ENCODE measurements at regions not wholly inside any gene's neighbourhood (a gene's known extent, or its start where the extent isn't known, plus 50 kb on each side); places are given as distances from the start of the nearest gene placed in this dataset.
"Not testable (repeated sequence)": the region's sequence is repeated elsewhere in the genome, so short reads cannot be mapped to it uniquely, and the experiment has no call there.

DNA sequence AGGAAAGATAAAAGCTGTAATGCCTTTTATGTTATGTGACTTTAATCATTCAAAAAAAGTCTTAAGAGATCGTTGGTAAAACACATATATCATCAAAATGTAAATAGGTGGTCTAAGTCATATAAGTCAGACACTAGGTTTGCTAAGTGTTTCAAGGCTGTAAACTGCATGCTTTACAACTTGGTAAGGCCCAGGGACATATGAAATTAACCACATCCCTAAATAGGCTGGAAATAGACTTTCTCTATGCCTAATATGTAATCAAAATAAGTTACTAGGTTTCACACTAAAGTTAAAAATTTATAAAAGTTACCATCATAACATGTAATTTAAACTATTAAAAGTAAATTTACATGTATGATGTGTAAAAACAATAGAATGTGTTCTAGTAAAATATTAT lies 946.3 kb upstream of the LRATD1 start:
- TF ChIP-seq, protein P1, sequence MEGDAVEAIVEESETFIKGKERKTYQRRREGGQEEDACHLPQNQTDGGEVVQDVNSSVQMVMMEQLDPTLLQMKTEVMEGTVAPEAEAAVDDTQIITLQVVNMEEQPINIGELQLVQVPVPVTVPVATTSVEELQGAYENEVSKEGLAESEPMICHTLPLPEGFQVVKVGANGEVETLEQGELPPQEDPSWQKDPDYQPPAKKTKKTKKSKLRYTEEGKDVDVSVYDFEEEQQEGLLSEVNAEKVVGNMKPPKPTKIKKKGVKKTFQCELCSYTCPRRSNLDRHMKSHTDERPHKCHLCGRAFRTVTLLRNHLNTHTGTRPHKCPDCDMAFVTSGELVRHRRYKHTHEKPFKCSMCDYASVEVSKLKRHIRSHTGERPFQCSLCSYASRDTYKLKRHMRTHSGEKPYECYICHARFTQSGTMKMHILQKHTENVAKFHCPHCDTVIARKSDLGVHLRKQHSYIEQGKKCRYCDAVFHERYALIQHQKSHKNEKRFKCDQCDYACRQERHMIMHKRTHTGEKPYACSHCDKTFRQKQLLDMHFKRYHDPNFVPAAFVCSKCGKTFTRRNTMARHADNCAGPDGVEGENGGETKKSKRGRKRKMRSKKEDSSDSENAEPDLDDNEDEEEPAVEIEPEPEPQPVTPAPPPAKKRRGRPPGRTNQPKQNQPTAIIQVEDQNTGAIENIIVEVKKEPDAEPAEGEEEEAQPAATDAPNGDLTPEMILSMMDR (IDR thresholded peaks at IDR 0.05; ENCODE audit: low read depth, low read length): no peak
- H3K36me3 ChIP-seq: no peaks in the 10 kb centered on the region
- H3K27ac ChIP-seq: no peak overlapping the region
- DNase-seq (ENCODE audit: low read depth in 1 of 2, low spot score in 1 of 2): no peak
- no peaks in the 10 kb centered on the region for H3K27me3 ChIP-seq
- no peaks in the 10 kb centered on the region for H3K4me1 ChIP-seq (ENCODE audit: low read depth)
- H3K4me3 ChIP-seq: no peak overlapping the region
- H3K9me3 ChIP-seq (ENCODE audit: low read depth): no peaks in the 10 kb centered on the region

DNA sequence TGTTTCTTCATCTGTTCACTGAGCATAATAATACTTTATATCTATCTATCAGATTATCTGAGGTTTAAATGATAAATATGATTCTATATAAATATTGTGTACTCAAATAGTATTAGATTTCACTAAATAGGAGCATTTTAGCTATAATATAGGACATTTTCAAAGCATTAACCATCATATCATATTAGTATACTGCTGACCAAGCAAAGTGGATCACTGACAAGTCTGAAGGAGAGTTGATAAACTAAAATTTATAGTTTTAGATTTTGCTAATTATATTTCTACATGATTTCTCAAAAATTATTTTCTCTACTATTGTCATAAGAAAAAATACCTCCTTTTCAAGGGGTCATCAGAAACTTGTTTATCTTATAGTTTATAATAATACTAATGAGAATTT lies 937.8 kb upstream of the LRATD1 start:
- no peak overlapping the region for H3K27ac ChIP-seq
- H3K9me3 ChIP-seq (ENCODE audit: low read depth): no peaks in the 10 kb centered on the region
- H3K36me3 ChIP-seq: no peaks in the 10 kb centered on the region
- TF ChIP-seq, protein P1 (IDR thresholded peaks at IDR 0.05; ENCODE audit: low read depth, low read length): no peak
- H3K4me3 ChIP-seq: no peak overlapping the region
- H3K27me3 ChIP-seq: no peaks in the 10 kb centered on the region
- no peak for DNase-seq (ENCODE audit: low read depth in 1 of 2, low spot score in 1 of 2)
- no peaks in the 10 kb centered on the region for H3K4me1 ChIP-seq (ENCODE audit: low read depth)

DNA sequence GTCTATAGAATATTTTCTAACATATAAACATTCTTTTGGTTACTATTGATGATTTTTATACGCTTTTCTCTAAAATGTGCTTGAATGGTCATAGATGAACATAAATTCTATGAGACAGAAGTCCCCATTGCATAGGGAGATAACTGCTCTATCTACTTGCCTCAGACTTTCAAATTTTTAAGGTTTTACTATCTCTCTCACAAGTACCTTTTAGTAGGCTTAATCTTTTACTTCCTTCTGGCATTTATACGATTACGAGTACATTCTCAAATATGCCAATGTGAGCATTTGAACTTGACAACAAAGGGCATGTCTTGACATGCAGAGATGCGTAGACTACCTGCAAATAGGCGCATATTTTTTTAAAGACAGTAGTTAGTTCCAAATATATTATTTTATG lies 935.9 kb upstream of the LRATD1 start:
- no peak for DNase-seq (ENCODE audit: low read depth in 1 of 2, low spot score in 1 of 2)
- Histone ChIP-seq H3K4me1 (ENCODE audit: low read depth) (no peaks in the 10 kb centered on the region), H3K4me3 (no peak overlapping the region), H3K27me3 (no peaks in the 10 kb centered on the region), H3K27ac (no peak overlapping the region), H3K9me3 (ENCODE audit: low read depth) (no peaks in the 10 kb centered on the region), H3K36me3 (no peaks in the 10 kb centered on the region)
- TF ChIP-seq, protein P1 (IDR thresholded peaks at IDR 0.05; ENCODE audit: low read depth, low read length): no peak

DNA sequence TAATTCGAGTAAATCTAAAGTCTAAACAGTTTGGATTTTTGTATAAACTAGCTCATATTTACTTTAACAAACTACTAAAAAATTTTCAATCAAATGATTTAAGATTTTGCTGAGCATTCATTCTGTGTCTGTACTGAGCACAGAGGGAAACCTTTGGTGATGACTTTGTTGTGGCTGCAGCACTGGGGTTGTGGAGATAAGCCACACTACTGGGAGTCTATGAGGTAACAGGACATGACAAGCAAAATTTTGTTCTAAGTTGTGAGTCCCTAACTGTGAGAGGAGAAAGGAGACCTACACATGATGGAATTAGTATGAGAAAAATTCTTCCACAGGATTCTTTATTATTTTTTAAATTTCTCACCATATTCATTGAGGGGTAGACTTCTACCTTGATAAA lies 933.7 kb upstream of the LRATD1 start:
- TF ChIP-seq, protein P1 (IDR thresholded peaks at IDR 0.05; ENCODE audit: low read depth, low read length): no peak
- no peaks in the 10 kb centered on the region for H3K27me3 ChIP-seq
- no peak for DNase-seq (ENCODE audit: low read depth in 1 of 2, low spot score in 1 of 2)
- H3K27ac ChIP-seq: no peak overlapping the region
- H3K9me3 ChIP-seq (ENCODE audit: low read depth): no peaks in the 10 kb centered on the region
- no peaks in the 10 kb centered on the region for H3K4me1 ChIP-seq (ENCODE audit: low read depth)
- no peak overlapping the region for H3K4me3 ChIP-seq
- H3K36me3 ChIP-seq: no peaks in the 10 kb centered on the region

DNA sequence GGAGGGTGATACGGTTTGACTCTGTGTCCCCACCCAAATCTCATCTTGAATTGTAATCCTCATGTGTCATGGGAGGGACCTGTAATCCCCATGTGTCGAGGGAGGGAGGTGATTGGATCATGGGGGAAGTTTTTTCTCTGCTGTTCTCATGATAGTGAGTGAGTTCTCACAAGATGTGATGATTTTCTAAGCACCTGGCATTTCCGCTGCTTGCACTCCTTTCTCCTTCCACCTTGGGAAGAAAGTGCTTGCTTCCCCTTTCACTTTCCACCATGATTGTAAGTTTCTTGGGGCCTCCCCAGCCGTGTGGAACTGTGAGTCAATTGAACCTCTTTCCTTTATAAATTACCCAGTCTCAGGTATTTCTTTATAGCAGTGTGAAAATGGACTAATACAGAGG lies 932.6 kb upstream of the LRATD1 start:
- DNase-seq (ENCODE audit: low read depth in 1 of 2, low spot score in 1 of 2); H3K4me1 ChIP-seq (ENCODE audit: low read depth); H3K4me3 ChIP-seq; H3K36me3 ChIP-seq; H3K27ac ChIP-seq; H3K9me3 ChIP-seq (ENCODE audit: low read depth); H3K27me3 ChIP-seq: not testable (repeated sequence)

DNA sequence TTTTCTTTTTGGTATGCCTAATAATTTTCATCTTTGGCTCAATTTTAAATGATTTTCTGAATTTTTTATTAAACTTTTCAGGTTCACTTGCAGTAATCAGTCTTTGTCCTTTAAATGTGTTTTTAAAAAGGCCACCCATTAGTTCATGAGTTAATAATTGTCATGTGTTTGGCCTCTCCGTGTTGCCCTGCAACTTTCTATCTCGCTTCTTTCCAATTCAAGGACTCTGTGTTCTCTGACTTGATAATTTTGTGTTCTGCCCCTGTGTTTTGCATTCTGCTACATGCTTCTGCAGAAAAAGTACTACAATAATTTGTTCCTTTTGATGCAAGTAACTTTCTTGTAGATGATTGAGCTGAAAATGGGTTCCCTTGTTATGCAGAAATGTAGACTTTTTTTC lies 921.4 kb upstream of the LRATD1 start:
- H3K27me3 ChIP-seq: no peaks in the 10 kb centered on the region
- H3K27ac ChIP-seq: no peak overlapping the region
- H3K4me3 ChIP-seq: no peak overlapping the region
- H3K36me3 ChIP-seq: no peaks in the 10 kb centered on the region
- no peaks in the 10 kb centered on the region for H3K4me1 ChIP-seq (ENCODE audit: low read depth)
- no peaks in the 10 kb centered on the region for H3K9me3 ChIP-seq (ENCODE audit: low read depth)
- DNase-seq (ENCODE audit: low read depth in 1 of 2, low spot score in 1 of 2): no peak
- TF ChIP-seq, protein P1 (IDR thresholded peaks at IDR 0.05; ENCODE audit: low read depth, low read length): no peak

All from cardiac muscle cell (in vitro differentiated cells and primary cell).